Mammary epithelial cell (primary cell): ENCODE measurements at regions not wholly inside any gene's neighbourhood (a gene's known extent, or its start where the extent isn't known, plus 50 kb on each side); places are given as distances from the start of the nearest gene placed in this dataset.

ENCODE experiments used
- CTCF ChIP-seq, 2 donors: IDR thresholded peaks in 1 of 2; conservative IDR thresholded peaks in 1 of 2; 2 replicates each; pipeline ENCODE4 v1.5.1; 2011 to 2012; ENCODE audit warnings: inconsistent platforms in 2 of 2, low read length in 2 of 2, mild to moderate bottlenecking in 2 of 2, control low read depth in 1 of 2, low read depth in 1 of 2; ENCODE audit not compliant: insufficient read depth in 1 of 2; ENCODE audit errors: extremely low read depth in 1 of 2
- EZH2 ChIP-seq: IDR thresholded peaks from 2 replicates; pipeline ENCODE4 v1.6.1; 2012; ENCODE audit warnings: low read length, inconsistent platforms, borderline replicate concordance

- TF ChIP-seq CTCF (conservative IDR thresholded peaks at IDR 0.05 in 1 of 2, IDR thresholded peaks at IDR 0.05 in 1 of 2; ENCODE audit: extremely low read depth in 1 of 2, insufficient read depth in 1 of 2, low read depth in 1 of 2, low read length in 2 of 2), result no peak
- TF ChIP-seq EZH2, result no peak
Measured at GRCh38 chr13:62115831-62116230, 700.2 kb upstream of the PCDH20 start.
